ENCODE measurements at regions not wholly inside any gene's neighbourhood (a gene's known extent, or its start where the extent isn't known, plus 50 kb on each side); places are given as distances from the start of the nearest gene placed in this dataset.

DNA sequence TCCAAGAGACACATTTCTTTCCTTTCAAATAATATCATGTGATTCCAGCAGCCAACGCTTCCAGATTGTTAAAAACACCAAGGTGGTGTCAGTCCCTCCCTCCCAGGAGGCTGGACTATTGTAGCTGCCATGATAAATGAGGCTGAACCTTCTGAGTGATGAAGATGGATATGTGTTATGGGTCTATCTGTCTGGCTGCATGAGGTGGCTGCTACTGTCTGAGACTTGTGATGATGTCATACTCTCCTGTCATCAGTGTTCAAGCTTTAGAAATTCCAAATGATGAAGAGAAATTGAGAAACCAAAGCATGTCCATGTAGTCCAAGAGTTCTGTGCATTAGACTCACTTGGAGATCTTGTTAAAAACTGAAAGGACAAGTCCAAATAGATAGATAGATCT lies 683.0 kb downstream of the NTRK3 start:
- TF ChIP-seq CTCF (IDR thresholded peaks at IDR 0.05) = no peak
- no peak for TF ChIP-seq POLR2AphosphoS5 (IDR thresholded peaks at IDR 0.05)
- no peak for TF ChIP-seq POLR2A (IDR thresholded peaks at IDR 0.05; ENCODE audit: low read depth)
